ENCODE measurements at regions not wholly inside any gene's neighbourhood (a gene's known extent, or its start where the extent isn't known, plus 50 kb on each side); places are given as distances from the start of the nearest gene placed in this dataset.
"Not testable (repeated sequence)": the region's sequence is repeated elsewhere in the genome, so short reads cannot be mapped to it uniquely, and the experiment has no call there.

DNA sequence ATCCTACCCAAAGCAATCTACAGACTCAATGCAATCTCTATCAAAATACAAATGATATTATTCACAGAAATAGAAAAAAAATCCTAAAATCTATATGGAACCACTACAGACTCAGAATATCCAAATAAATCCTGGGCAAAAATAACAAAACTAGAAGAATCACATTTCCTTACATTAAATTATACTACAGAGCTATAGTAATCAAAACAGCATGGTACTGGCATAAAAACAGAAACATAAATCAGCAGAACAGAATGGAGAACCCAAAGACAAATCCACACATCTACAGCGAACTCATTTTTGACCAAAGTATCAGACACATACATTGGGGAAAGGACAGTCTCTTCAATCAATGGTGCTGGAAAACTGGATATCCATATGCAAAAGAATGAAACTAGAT lies 304.1 kb upstream of the FGF13 start:
- TF ChIP-seq, protein P1, sequence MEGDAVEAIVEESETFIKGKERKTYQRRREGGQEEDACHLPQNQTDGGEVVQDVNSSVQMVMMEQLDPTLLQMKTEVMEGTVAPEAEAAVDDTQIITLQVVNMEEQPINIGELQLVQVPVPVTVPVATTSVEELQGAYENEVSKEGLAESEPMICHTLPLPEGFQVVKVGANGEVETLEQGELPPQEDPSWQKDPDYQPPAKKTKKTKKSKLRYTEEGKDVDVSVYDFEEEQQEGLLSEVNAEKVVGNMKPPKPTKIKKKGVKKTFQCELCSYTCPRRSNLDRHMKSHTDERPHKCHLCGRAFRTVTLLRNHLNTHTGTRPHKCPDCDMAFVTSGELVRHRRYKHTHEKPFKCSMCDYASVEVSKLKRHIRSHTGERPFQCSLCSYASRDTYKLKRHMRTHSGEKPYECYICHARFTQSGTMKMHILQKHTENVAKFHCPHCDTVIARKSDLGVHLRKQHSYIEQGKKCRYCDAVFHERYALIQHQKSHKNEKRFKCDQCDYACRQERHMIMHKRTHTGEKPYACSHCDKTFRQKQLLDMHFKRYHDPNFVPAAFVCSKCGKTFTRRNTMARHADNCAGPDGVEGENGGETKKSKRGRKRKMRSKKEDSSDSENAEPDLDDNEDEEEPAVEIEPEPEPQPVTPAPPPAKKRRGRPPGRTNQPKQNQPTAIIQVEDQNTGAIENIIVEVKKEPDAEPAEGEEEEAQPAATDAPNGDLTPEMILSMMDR (conservative IDR thresholded peaks at IDR 0.05; ENCODE audit: control insufficient read depth, insufficient read depth, low read depth, low read length), result no peak
- no peak overlapping the region for H3K4me3 ChIP-seq (ENCODE audit: control insufficient read depth, low read depth, low read length)
- DNase-seq (ENCODE audit: low read depth), result no peak

DNA sequence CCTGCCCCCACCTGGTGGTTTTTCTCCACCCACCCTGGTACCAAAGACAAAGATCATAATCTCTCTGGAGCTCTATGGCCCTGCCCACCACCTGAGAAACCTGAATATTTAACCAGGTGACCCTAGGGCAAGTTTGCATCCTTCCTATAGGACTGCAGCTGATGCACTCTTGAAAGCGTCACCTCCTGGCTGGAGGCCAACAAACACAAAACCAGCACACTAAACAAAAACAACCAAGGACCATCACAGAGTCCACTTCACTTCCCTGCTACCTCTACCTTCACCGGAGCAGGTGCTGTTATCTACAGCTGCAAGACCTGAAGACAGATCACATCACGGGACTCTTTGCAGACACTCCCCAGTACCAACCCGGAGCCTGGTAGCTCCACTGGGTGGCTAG lies 296.7 kb upstream of the FGF13 start:
- TF ChIP-seq, protein P1 (conservative IDR thresholded peaks at IDR 0.05; ENCODE audit: control insufficient read depth, insufficient read depth, low read depth, low read length), result no peak
- no peak for DNase-seq (ENCODE audit: low read depth)
- H3K4me3 ChIP-seq (ENCODE audit: control insufficient read depth, low read depth, low read length), result no peak overlapping the region

DNA sequence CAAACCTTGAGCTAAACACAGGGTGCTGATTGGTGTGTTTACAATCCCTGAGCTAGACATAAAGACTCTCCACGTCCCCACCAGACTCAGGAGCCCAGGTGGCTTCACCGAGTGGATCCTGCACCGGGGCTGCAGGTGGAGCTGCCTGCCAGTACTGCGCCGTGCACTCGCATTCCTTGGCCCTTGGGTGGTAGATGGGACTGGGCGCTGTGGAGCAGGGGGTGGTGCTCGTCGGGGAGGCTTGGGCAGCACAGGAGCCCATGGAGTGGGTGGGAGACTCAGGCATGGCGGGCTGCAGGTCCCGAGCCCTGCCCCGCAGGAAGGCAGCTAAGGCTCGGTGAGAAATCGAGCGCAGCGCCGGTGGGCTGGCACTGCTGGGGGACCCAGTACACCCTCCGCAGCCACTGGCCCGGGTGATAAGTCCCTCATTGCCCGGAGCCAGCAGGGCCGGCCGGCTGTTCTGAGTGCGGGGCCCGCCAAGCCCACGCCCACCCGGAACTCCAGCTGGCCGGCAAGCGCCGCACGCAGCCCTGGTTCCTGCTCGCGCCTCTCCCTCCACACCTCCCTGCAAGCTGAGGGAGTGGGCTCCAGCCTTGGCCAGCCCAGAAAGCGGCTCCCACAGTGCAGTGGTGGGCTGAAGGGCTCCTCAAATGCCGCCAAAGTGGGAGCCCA lies 292.5 kb upstream of the FGF13 start:
- H3K4me3 ChIP-seq (ENCODE audit: control insufficient read depth, low read depth, low read length); DNase-seq (ENCODE audit: low read depth): not testable (repeated sequence)

DNA sequence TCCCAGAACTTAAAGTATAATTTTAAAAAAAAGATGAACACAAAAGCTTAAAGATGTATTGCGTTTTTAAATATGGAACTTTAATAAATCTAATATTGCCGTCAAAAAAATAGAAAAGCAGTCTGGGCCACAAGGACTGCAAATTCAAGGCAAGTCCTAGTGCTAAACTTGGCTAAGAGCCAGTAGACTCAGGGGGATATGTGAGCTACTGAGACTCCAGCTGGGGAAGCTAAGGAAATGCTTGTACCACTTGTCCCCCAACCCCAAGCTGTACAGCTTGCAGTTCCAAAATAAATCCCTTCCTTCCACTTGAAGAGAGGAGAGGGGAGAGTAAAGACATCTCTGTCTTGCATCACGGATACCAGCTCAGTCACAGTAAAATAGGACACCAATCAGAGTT lies 290.8 kb upstream of the FGF13 start:
- TF ChIP-seq, protein P1 (conservative IDR thresholded peaks at IDR 0.05; ENCODE audit: control insufficient read depth, insufficient read depth, low read depth, low read length), result no peak
- no peak for DNase-seq (ENCODE audit: low read depth)
- no peak overlapping the region for H3K4me3 ChIP-seq (ENCODE audit: control insufficient read depth, low read depth, low read length)

DNA sequence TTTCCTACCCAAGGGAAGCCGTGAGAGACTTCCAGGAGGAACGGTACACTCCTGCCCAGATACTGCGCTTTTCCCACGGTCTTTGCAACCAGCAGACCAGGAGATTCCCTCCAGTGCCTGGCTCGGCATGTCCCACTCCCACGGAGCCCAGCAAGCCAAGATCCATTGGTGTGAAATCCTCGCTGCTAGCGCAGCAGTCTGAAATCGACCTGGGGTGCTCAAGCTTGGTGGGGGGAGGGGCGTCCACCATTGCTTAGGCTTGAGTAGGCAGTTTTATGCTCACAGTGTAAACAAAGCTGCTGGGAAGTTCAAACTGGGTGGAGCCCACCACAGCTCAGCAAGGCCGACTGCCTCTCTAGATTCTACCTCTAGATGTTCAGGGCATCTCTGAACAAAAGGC lies 284.8 kb upstream of the FGF13 start:
- H3K4me3 ChIP-seq (ENCODE audit: control insufficient read depth, low read depth, low read length), result no peak overlapping the region
- TF ChIP-seq, protein P1 (conservative IDR thresholded peaks at IDR 0.05; ENCODE audit: control insufficient read depth, insufficient read depth, low read depth, low read length), result no peak
- no peak for DNase-seq (ENCODE audit: low read depth)

DNA sequence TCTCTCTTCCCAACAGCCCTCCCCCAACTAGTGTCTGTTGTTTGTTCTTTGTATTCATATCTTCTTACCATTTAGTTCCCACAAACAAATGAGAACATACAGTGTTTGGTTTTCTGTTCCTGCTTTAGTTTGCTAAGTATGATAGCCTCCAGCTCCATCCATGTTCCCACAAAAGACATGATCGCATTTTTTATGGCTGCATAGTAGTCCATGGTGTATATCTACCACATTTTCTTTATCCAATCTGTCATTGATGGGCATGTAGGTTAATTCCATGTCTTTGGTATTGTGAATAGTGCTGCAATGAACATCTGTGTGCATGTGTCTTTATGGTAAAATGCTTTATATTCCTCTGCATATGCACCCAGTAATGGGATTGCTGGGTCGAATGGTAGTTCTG lies 283.9 kb upstream of the FGF13 start:
- no peak overlapping the region for H3K4me3 ChIP-seq (ENCODE audit: control insufficient read depth, low read depth, low read length)
- TF ChIP-seq, protein P1 (conservative IDR thresholded peaks at IDR 0.05; ENCODE audit: control insufficient read depth, insufficient read depth, low read depth, low read length), result no peak
- DNase-seq (ENCODE audit: low read depth), result no peak

DNA sequence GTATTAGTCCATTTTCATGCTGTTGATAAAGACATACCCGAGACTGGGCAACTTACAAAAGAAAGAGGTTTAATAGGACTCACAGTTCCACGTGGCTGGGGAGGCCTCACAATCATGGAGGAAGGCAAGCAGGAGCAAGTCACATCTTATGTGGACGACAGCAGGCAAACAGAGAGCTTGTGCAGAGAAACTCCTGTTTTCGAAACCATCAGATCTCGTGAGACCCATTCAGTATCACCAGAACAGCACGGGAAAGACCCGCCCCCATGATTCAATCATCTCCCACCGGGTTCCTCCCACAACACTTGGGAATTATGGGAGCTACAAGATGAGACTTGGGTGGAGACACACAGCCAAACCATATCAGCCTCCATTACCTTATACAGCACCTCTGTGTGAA lies 278.9 kb upstream of the FGF13 start:
- DNase-seq (ENCODE audit: low read depth); H3K4me3 ChIP-seq (ENCODE audit: control insufficient read depth, low read depth, low read length): not testable (repeated sequence)

DNA sequence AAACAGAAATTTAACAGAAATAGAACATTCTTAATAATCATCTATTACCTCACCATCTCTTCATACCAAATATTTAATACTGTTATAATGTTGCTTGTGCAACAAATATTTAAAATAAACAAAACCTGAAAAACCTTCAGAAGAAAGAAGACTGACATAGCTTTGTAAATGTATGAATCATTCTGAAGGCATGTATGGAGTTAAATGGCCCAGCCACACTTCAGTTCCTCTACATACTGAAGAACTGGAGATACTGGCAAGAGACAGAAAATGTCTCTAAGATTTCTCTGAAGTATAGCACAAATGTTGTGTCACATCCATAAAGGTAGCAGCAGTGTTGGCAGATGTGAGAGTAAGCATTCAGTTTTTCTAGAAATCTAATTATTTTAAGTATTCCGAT lies 275.3 kb upstream of the FGF13 start:
- TF ChIP-seq, protein P1 (conservative IDR thresholded peaks at IDR 0.05; ENCODE audit: control insufficient read depth, insufficient read depth, low read depth, low read length), result no peak
- peak; percentile 5 for DNase-seq (ENCODE audit: low read depth)

More for the DNA sequence above, 275.3 kb upstream of the FGF13 start:
- H3K4me3 ChIP-seq (ENCODE audit: control insufficient read depth, low read depth, low read length), result no peak overlapping the region

All from fibroblast of mammary gland (primary cell).